Fibroblast of pulmonary artery (primary cell): ENCODE measurements at regions not wholly inside any gene's neighbourhood (a gene's known extent, or its start where the extent isn't known, plus 50 kb on each side); places are given as distances from the start of the nearest gene placed in this dataset.

Source experiments
- DNase-seq: peaks from one replicate; pipeline ENCODE4 v3.0.0-alpha.2; 2010; ENCODE audit warnings: low read depth
- H3K4me3 ChIP-seq: replicated peaks from 2 replicates; pipeline ENCODE4 v1.5.1; 2011; ENCODE audit warnings: low read depth, mild to moderate bottlenecking, control low read depth, low read length, moderate library complexity
- CTCF ChIP-seq: IDR thresholded peaks from 2 replicates; pipeline ENCODE4 v1.5.1; 2011; ENCODE audit warnings: mild to moderate bottlenecking, control low read depth, low read length, inconsistent platforms; ENCODE audit errors: missing control alignments

- H3K4me3 ChIP-seq, result no peak overlapping the region
- TF ChIP-seq CTCF, result no peak
- no peak for DNase-seq
These were observed 250.7 kb upstream of the SLC35B3 start for GRCh38 chr6:8686077-8686476.

- no peak for TF ChIP-seq CTCF
- H3K4me3 ChIP-seq, result no peak overlapping the region
- no peak for DNase-seq
These were observed 247.9 kb upstream of the SLC35B3 start for GRCh38 chr6:8683204-8683603.

DNA sequence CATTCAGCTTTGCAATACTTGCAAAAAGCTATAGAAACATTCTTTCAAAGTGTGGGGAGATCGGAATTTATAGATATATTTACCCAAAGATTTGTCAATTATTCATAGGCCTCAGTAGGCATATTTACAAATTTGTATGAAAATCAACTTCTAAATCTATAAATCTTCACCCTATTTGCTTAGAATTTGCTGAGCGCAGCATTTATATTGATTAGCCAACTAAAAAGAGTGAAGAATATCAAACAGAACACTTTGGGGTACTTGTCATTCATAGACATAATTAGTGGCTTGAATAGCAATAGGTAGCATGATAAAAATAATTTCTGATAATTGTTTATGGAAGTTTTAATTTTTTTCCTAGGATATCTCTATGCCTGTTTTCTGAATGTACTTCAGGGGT, 244.5 kb upstream of the SLC35B3 start:
- H3K4me3 ChIP-seq, result no peak overlapping the region
- no peak for TF ChIP-seq CTCF
- no peak for DNase-seq

- DNase-seq, result no peak
- no peak for TF ChIP-seq CTCF
- no peak overlapping the region for H3K4me3 ChIP-seq
These were observed 243.1 kb upstream of the SLC35B3 start for GRCh38 chr6:8678466-8678865.

DNA sequence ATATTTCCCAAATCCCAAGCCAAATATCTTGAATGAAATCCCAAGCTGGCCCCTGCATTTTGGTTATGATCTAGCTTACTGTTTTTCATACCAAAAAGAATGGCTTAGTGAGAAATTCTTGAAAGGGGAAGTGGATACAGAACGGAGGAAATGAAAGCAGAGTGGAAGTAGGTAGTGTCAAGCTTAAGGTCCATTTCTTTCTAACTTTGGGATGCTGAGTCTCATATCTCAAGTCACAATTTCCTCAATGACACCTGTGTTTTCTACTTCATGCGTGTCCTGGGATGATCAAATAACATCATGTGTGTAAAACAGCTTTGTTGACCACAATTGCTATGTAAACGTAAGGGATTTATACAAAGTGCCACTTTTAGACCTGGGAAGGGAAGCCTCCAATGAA, 238.8 kb upstream of the SLC35B3 start:
- TF ChIP-seq CTCF, result no peak
- H3K4me3 ChIP-seq, result no peak overlapping the region
- no peak for DNase-seq

GRCh38 chr6:8672882-8673281, 237.5 kb upstream of the SLC35B3 start:
- TF ChIP-seq CTCF, result no peak
- no peak for DNase-seq
- no peak overlapping the region for H3K4me3 ChIP-seq

GRCh38 chr6:8670792-8671191, 235.4 kb upstream of the SLC35B3 start:
- H3K4me3 ChIP-seq, result no peak overlapping the region
- no peak for TF ChIP-seq CTCF
- DNase-seq, result no peak
